HCT116 (cell line): ENCODE measurements at regions not wholly inside any gene's neighbourhood (a gene's known extent, or its start where the extent isn't known, plus 50 kb on each side); places are given as distances from the start of the nearest gene placed in this dataset.
A peak's percentile ranks its signal among the peaks of the same experiment; 100 is the strongest.

Source experiments
- ATAC-seq: fragments of 200-7000 bp; cut with Tn5 transposase; 2 replicates; pipeline ENCODE4 v1.9.1; 2020; ENCODE audit warnings: mild to moderate bottlenecking, moderate library complexity
- BruUV-seq: library from RNA; stranded (reverse); fragments of 400-500 nt; replicated peaks from 2 replicates; lab custom pipeline; 2021; lab: Mats Ljungman, UMichigan
- CTCF ChIA-PET: fragments of 300-600 bp; sonication (Branson Sonifier 250); formaldehyde crosslinking; loops from one replicate; lab custom pipeline; 2021; ENCODE audit warnings: antibody characterized with exemption; lab: Charles Lee
- POLR2A ChIA-PET: fragments of 300-600, 350-600 bp; sonication (Branson Sonifier 250); formaldehyde crosslinking; loops from one replicate; lab custom pipeline; 2021; ENCODE audit warnings: antibody characterized with exemption; lab: Charles Lee
- RAD21 ChIA-PET, 2 experiments: fragments of 300-600 bp; sonication (Branson Sonifier 250); formaldehyde crosslinking; loops; one replicate each; lab custom pipeline; 2023; ENCODE audit warnings: low total read pairs in 2 of 2; ENCODE audit not compliant: uncharacterized antibody in 2 of 2, unreplicated experiment in 2 of 2, low non-redundant PET in 1 of 2; lab: Charles Lee
- DNase-seq: peaks from one replicate; pipeline ENCODE4 v3.0.0-alpha.2; 2010; ENCODE audit warnings: low read depth, low spot score
- H2AFZ ChIP-seq: fragments of 200-600 bp; shearing (Covaris generic), sonication (generic); 2 replicates; pipeline ENCODE4 v1.6.1; 2017; ENCODE audit warnings: low read depth, mixed run types, mixed read lengths, antibody characterized with exemption, low read length; ENCODE audit not compliant: poor library complexity, severe bottlenecking
- H3K27ac ChIP-seq: 2 replicates; pipeline ENCODE4 v1.5.1; 2012; ENCODE audit warnings: low read depth, low read length
- H3K27me3 ChIP-seq: fragments of 200-600 bp; sonication (generic); 2 replicates; pipeline ENCODE4 v1.6.1; 2016; ENCODE audit warnings: mixed run types, low read length, mixed read lengths; ENCODE audit not compliant: insufficient read depth
- H3K36me3 ChIP-seq, 2 experiments: fragments of 200-500 bp in 1 of 2; fragments of 200-600 bp in 1 of 2; sonication (Bioruptor generic) in 1 of 2; sonication (generic) in 1 of 2; 2 replicates each; pipeline versions ENCODE4 v1.5.1 to v1.6.1; 2014 to 2016; ENCODE audit warnings: low read length in 2 of 2, inconsistent platforms in 1 of 2, mixed read lengths in 1 of 2, mixed run types in 1 of 2; ENCODE audit not compliant: insufficient read depth in 2 of 2, control insufficient read depth in 1 of 2
- H3K4me1 ChIP-seq, 2 experiments: fragments of 200-600 bp in 1 of 2; sonication (generic) in 1 of 2; 2 replicates each; pipeline versions ENCODE4 v1.5.1 to v1.6.1; 2012 to 2017; ENCODE audit warnings: low read length in 2 of 2, inconsistent platforms in 1 of 2, mild to moderate bottlenecking in 1 of 2, mixed read lengths in 1 of 2, mixed run types in 1 of 2, moderate library complexity in 1 of 2; ENCODE audit not compliant: insufficient read depth in 2 of 2, control insufficient read depth in 1 of 2
- H3K4me2 ChIP-seq: fragments of 200-600 bp; sonication (generic); 2 replicates; pipeline ENCODE4 v1.6.1; 2017; ENCODE audit warnings: mixed run types, low read length, mixed read lengths
- H3K4me3 ChIP-seq, 2 experiments: fragments of 200-600 bp in 1 of 2; sonication (generic) in 1 of 2; replicated peaks in 1 of 2; 2 replicates each; pipeline ENCODE4 v1.5.1; 2011 to 2016; ENCODE audit warnings: low read length in 2 of 2, control low read depth in 1 of 2, low read depth in 1 of 2, mild to moderate bottlenecking in 1 of 2, mixed read lengths in 1 of 2, mixed run types in 1 of 2
- H3K79me2 ChIP-seq: fragments of 200-600 bp; sonication (generic); 2 replicates; pipeline ENCODE4 v1.6.1; 2017; ENCODE audit warnings: mild to moderate bottlenecking, mixed run types, low read length, moderate library complexity, mixed read lengths; ENCODE audit not compliant: insufficient read depth
- H3K9ac ChIP-seq: fragments of 200-600 bp; sonication (generic); 2 replicates; pipeline ENCODE4 v1.6.1; 2016; ENCODE audit warnings: low read length, mixed read lengths
- H3K9me2 ChIP-seq: fragments of 200-600 bp; sonication (generic), shearing (Covaris generic); 2 replicates; pipeline ENCODE4 v1.6.1; 2017; ENCODE audit warnings: mixed run types, mild to moderate bottlenecking, moderate library complexity; ENCODE audit not compliant: insufficient read depth
- H3K9me3 ChIP-seq, 2 experiments: fragments of 200-500 bp in 1 of 2; fragments of 200-600 bp in 1 of 2; sonication (Bioruptor generic) in 1 of 2; sonication (generic) in 1 of 2; 2 replicates each; pipeline ENCODE4 v1.6.1; 2014 to 2017; ENCODE audit warnings: low read length in 2 of 2, mixed read lengths in 2 of 2, inconsistent platforms in 1 of 2, low read depth in 1 of 2, mild to moderate bottlenecking in 1 of 2, mixed run types in 1 of 2, moderate library complexity in 1 of 2; ENCODE audit not compliant: control insufficient read depth in 1 of 2, insufficient read depth in 1 of 2
- H4K20me1 ChIP-seq: fragments of 200-600 bp; sonication (generic), shearing (Covaris generic); 2 replicates; pipeline ENCODE4 v1.6.1; 2017; ENCODE audit warnings: mixed run types, mild to moderate bottlenecking, moderate library complexity; ENCODE audit not compliant: insufficient read depth
- CBX3 ChIP-seq: IDR thresholded peaks from 2 replicates; pipeline ENCODE4 v1.6.1; 2012; ENCODE audit warnings: low read depth
- EGR1 ChIP-seq: IDR thresholded peaks from 2 replicates; pipeline ENCODE4 v1.6.1; 2012; ENCODE audit warnings: low read depth
- EZH2phosphoT487 ChIP-seq: fragments of 200-600 bp; IDR thresholded peaks from 2 replicates; pipeline ENCODE4 v1.6.1; 2018; ENCODE audit warnings: antibody characterized with exemption, borderline replicate concordance
- FOSL1 ChIP-seq: IDR thresholded peaks from 2 replicates; pipeline ENCODE4 v1.6.1; 2012; ENCODE audit warnings: low read depth
- JUND ChIP-seq: IDR thresholded peaks from 2 replicates; pipeline ENCODE4 v1.6.1; 2012
- RAD21 ChIP-seq: IDR thresholded peaks from 2 replicates; pipeline ENCODE4 v1.6.1; 2012; ENCODE audit warnings: low read depth, mild to moderate bottlenecking
- REST ChIP-seq: IDR thresholded peaks from 2 replicates; pipeline ENCODE4 v1.6.1; 2012; ENCODE audit warnings: low read depth
- SIN3A ChIP-seq: IDR thresholded peaks from 2 replicates; pipeline ENCODE4 v1.6.1; 2012; ENCODE audit warnings: low read depth
- TCF7L2 ChIP-seq: IDR thresholded peaks from 2 replicates; pipeline ENCODE4 v1.7.0; 2011; ENCODE audit warnings: borderline replicate concordance, inconsistent platforms; ENCODE audit not compliant: insufficient read depth, insufficient read length; ENCODE audit errors: extremely low read depth
- YY1 ChIP-seq: IDR thresholded peaks from 2 replicates; pipeline ENCODE4 v1.6.1; 2011; ENCODE audit warnings: low read length, low read depth, moderate library complexity, mild to moderate bottlenecking; ENCODE audit not compliant: insufficient replicate concordance; ENCODE audit errors: extremely low read depth
- ZFX ChIP-seq: fragments of 450-650 bp; IDR thresholded peaks from 2 replicates; pipeline ENCODE4 v1.6.1; 2017
- ZNF274 ChIP-seq: fragments of 200-500 bp; sonication (Bioruptor generic); IDR thresholded peaks from 2 replicates; pipeline ENCODE4 v1.6.1; 2014; ENCODE audit warnings: mild to moderate bottlenecking, low read depth, low read length, inconsistent platforms
- intact Hi-C: fragments of 100-400 bp; cut with micrococcal nuclease; formaldehyde crosslinking; loops from 2 replicates; pipeline ENCODE4 v1.10.0; 2022
- TF ChIP-seq, protein P1 (sequence below): IDR thresholded peaks from 2 replicates; pipeline ENCODE4 v1.6.1; 2012
- TF ChIP-seq, protein P2 (sequence below): IDR thresholded peaks from 2 replicates; pipeline ENCODE4 v1.6.1; 2011; ENCODE audit warnings: mild to moderate bottlenecking, low read length, moderate library complexity; ENCODE audit not compliant: insufficient replicate concordance; ENCODE audit errors: extremely low read depth

GRCh38 chr17:55576237-55576995, 65.2 kb upstream of the SMIM36 start:
- H3K4me3 ChIP-seq, result no peak overlapping the region
- intact Hi-C loops, result no loop called here

More at GRCh38 chr17:55576237-55576995, 65.2 kb upstream of the SMIM36 start:
- Histone ChIP-seq H2AFZ (peak overlapping the region; percentile 51), H4K20me1 (no peaks in the 10 kb centered on the region), H3K9me2 (no peaks in the 10 kb centered on the region), H3K4me2 (peak overlapping the region; percentile 16; the same call in 1 of the 2 replicates), H3K27ac (no peak overlapping the region), H3K36me3 (no peaks in the 10 kb centered on the region), H3K9me3 (no peaks in the 10 kb centered on the region), H3K27me3 (peaks cover 19% of the 10 kb centered on the region; the same call in 1 of the 2 replicates), H3K79me2 (no peaks in the 10 kb centered on the region), H3K9ac (no peak overlapping the region)
- no TSS peak for BruUV-seq
- ChIA-PET CTCF (interaction anchor here (1.7 kb wide), 1 partner anchor 9 kb away, joined by 4 read pairs; no protein-coding TSS in a partner anchor), POLR2A (interaction anchor here (0.7 kb wide), 1 partner anchor 133 kb away, joined by 7 read pairs; no protein-coding TSS in a partner anchor), RAD21 (no interaction called here)
- DNase-seq, result peak; percentile 15
- peak; percentile 62; the same call in 1 of the 2 replicates for ATAC-seq
- TF ChIP-seq, protein P1, sequence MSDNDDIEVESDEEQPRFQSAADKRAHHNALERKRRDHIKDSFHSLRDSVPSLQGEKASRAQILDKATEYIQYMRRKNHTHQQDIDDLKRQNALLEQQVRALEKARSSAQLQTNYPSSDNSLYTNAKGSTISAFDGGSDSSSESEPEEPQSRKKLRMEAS, result no peak
- TF ChIP-seq CBX3 (no peak), EZH2phosphoT487 (no peak), ZFX (no peak), REST (no peak), FOSL1 (no peak), SIN3A (no peak), EGR1 (no peak), YY1 (no peak), RAD21 (no peak), JUND (no peak), ZNF274 (no peak), TCF7L2 (no peak)
- TF ChIP-seq, protein P2, sequence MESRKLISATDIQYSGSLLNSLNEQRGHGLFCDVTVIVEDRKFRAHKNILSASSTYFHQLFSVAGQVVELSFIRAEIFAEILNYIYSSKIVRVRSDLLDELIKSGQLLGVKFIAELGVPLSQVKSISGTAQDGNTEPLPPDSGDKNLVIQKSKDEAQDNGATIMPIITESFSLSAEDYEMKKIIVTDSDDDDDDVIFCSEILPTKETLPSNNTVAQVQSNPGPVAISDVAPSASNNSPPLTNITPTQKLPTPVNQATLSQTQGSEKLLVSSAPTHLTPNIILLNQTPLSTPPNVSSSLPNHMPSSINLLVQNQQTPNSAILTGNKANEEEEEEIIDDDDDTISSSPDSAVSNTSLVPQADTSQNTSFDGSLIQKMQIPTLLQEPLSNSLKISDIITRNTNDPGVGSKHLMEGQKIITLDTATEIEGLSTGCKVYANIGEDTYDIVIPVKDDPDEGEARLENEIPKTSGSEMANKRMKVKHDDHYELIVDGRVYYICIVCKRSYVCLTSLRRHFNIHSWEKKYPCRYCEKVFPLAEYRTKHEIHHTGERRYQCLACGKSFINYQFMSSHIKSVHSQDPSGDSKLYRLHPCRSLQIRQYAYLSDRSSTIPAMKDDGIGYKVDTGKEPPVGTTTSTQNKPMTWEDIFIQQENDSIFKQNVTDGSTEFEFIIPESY, result no peak
- TF ChIP-seq, all 23 proteins: peak for 0
- H3K4me1 ChIP-seq, result peaks cover 0 to 10% of the 10 kb centered on the region in 2 experiments; a peak in 1 of 4 replicates
